AG09319 (cell line): ENCODE measurements at regions not wholly inside any gene's neighbourhood (a gene's known extent, or its start where the extent isn't known, plus 50 kb on each side); places are given as distances from the start of the nearest gene placed in this dataset.

Source experiments
- DNase-seq: peaks from one replicate; pipeline ENCODE4 v3.0.0-alpha.2; 2010; ENCODE audit warnings: low read depth; ENCODE audit errors: extremely low read depth
- TF ChIP-seq, protein P1 (sequence below): IDR thresholded peaks from 2 replicates; pipeline ENCODE4 v1.5.1; 2011; ENCODE audit warnings: low read depth, mild to moderate bottlenecking, inconsistent platforms, low read length, moderate library complexity

DNA sequence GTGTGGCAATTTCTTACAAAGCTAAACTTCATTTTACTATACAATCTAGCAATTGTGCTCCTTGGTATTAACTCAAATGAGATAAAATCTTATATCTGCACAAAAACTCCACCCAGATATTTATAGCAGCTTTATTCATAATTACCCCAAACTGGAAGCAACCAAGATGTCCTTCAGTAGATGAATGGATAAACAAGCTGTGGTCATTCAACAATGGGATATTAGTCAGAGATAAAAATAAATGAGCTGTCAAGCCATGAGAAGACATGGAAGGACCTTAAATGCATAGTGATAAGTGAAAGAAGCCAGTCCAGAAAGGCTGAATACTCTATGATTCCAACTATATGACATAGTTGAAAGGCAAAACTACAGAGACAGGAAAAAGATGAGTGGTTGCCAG is 98.9 kb upstream of the BMP2 start:
- TF ChIP-seq, protein P1, sequence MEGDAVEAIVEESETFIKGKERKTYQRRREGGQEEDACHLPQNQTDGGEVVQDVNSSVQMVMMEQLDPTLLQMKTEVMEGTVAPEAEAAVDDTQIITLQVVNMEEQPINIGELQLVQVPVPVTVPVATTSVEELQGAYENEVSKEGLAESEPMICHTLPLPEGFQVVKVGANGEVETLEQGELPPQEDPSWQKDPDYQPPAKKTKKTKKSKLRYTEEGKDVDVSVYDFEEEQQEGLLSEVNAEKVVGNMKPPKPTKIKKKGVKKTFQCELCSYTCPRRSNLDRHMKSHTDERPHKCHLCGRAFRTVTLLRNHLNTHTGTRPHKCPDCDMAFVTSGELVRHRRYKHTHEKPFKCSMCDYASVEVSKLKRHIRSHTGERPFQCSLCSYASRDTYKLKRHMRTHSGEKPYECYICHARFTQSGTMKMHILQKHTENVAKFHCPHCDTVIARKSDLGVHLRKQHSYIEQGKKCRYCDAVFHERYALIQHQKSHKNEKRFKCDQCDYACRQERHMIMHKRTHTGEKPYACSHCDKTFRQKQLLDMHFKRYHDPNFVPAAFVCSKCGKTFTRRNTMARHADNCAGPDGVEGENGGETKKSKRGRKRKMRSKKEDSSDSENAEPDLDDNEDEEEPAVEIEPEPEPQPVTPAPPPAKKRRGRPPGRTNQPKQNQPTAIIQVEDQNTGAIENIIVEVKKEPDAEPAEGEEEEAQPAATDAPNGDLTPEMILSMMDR, result no peak
- DNase-seq, result no peak

DNA sequence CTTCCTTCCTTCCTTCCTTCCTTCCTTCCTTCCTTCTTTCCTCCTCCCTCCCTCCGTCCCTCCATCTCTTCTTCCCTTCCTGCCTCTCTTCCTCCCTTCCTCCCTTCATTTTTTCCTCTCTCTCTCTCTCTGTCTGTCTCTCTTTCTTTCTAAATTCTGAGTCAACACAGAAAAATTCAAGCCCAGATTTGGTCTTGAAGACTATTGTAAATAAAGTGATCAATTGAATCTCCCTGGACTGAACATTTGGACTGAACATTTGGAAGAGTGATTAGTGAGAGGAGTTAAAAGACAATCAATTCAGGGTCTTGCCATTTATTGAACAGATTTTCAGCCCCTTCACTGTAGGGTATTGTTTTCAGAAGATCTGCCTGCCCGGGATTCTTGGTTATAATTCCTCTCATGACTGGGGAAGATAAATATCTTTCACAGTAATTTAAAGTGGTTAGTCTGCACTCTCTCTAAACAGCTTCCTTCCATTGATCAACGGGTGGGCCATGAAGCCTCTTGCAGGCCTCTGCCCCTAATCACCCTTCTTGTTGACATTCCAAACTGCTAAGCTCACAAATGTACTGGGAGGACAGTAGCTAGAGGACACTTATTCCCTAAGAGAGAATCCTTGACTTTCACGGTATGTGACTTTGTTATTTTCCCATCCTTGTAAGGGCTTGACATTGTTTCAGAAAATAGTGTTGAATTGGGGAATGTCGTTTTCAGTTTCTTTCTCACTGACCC is 101.7 kb upstream of the BMP2 start:
- TF ChIP-seq, protein P1, result no peak

DNA sequence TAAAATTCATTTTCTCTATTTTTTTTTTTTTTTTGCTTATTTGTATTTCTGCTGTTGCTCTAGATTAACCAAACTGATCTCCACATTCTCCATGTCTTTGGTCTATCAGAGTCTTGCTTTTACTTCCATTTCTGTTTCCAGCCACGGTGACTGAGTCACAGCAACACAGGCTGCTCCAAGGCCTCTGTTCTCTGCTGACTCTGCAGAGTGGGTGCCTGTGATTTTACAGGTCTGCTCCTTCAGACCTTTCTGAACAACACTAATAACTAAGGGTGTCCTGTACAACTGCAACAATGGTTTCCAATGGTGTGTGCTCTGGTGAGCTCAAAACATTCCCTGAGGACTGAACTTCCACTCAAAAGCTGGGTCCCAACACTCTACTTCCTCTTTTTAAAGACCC is 102.3 kb upstream of the BMP2 start:
- DNase-seq, result no peak
- TF ChIP-seq, protein P1, result no peak

More for the DNA sequence above, 101.7 kb upstream of the BMP2 start:
- no peak for DNase-seq

DNA sequence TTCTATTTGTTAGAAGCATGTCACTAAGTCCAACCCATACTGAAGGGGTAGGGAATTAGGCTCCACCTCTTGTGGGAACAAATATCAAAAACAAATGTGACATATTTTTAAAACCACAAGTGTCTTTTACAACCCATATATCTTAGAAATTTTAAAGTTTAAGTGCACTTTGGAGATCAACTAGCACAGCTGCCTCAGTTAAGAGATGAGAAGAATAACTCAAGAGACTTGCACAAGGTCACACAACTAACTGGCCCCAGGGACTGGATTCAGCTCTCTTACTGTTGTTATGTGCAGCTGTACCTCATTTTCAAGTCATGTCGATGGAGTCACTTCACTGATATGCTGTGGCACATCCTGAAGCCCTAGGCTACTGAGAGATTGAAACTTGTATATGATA is 102.9 kb upstream of the BMP2 start:
- TF ChIP-seq, protein P1, result no peak
- no peak for DNase-seq

DNA sequence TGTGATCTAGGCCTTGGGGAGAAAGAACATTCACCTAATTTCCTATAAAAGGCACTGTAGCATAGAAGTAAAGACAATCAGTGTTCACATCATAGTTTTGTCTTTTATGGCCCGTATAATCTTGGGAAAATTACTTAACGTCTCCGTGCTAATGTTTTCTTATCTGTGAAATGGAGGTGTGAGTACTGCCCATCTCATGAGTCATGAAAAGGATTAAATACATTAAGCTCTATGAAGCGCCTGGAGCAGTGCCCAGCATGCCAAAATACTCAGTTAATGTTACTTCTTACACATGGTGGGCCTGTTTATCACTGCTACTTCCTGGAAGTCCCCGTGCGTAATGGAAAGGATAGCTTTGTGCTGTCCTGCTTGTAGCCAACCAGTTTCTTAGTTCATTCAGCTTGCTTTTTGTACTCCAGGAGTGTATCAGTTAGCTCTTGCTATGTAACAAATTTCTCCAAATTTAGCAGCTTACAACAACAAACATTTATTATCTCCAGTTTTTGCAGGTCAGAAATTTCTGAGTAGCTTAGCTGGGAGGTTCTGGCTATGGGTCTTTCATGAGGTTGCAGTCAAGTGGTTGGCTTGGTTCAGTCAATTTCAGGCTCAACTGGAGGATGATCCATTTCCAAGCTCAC is 103.6 kb upstream of the BMP2 start:
- no peak for DNase-seq
- TF ChIP-seq, protein P1, result no peak

DNA sequence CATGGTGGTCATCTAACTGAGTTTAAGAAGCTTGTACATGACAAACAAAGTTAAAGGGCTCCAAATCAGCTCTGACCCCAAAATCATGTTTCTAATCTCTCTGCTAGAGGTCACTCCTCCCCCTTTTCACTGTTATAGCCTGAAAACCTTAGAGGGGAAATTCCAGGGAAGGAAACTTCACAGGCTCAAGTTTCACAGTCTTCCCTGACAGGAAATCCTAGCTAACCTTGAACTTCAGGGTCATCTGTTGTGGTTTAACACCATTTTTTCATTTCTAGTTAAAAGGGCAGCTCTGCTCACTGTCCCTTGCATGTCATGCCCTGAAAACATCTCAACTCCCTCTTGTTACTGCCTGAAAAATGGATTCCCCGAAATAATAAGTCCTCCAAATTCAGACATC is 104.4 kb upstream of the BMP2 start:
- TF ChIP-seq, protein P1, result no peak
- DNase-seq, result no peak

DNA sequence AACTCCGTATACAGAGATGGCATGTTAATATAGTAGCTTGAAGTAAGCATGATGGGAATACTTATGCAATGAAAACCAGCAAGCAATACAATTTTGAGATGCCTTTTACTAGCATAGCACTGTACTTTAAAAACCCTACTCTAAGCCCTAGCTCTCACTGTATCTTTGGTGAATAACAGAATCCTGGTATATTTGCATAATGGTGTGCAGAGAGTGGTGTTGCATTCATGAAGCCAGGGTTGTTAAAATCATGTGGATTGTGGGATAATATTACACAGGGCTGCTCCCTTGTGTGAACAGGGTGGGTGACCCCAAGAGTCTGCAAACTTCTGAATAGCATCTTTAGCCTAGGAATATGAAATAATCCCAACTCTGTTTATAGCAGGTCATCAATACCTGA is 105.2 kb upstream of the BMP2 start:
- no peak for DNase-seq
- TF ChIP-seq, protein P1, result no peak
